ENCODE measurements at regions not wholly inside any gene's neighbourhood (a gene's known extent, or its start where the extent isn't known, plus 50 kb on each side); places are given as distances from the start of the nearest gene placed in this dataset.

DNA sequence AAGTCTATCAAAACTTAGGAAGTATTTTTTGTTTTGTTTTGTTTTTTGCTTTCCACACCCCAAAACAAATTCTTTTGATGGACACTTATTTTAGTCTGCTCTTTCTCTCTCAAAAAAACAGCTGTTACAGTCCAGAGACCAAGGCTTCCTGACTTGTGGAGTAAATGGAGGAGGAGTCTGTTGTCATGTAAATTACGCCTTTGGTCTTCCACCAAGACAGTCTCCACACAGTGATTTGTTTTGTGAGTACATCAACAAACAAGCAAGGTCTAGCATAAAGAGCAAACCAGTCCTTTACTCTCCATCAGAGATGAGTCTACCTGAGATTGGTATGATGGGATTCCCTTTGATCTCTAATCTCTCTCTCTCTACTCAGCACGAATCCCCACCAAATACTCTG lies 588.0 kb upstream of the ARID1B start:
- no peak overlapping the region for H3K4me3 ChIP-seq (ENCODE audit: low read depth, low read length)
- DNase-seq (ENCODE audit: low read depth), result no peak
- TF ChIP-seq, protein P1, sequence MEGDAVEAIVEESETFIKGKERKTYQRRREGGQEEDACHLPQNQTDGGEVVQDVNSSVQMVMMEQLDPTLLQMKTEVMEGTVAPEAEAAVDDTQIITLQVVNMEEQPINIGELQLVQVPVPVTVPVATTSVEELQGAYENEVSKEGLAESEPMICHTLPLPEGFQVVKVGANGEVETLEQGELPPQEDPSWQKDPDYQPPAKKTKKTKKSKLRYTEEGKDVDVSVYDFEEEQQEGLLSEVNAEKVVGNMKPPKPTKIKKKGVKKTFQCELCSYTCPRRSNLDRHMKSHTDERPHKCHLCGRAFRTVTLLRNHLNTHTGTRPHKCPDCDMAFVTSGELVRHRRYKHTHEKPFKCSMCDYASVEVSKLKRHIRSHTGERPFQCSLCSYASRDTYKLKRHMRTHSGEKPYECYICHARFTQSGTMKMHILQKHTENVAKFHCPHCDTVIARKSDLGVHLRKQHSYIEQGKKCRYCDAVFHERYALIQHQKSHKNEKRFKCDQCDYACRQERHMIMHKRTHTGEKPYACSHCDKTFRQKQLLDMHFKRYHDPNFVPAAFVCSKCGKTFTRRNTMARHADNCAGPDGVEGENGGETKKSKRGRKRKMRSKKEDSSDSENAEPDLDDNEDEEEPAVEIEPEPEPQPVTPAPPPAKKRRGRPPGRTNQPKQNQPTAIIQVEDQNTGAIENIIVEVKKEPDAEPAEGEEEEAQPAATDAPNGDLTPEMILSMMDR (IDR thresholded peaks at IDR 0.05; ENCODE audit: insufficient read depth, low read depth, low read length, missing control alignments), result no peak

DNA sequence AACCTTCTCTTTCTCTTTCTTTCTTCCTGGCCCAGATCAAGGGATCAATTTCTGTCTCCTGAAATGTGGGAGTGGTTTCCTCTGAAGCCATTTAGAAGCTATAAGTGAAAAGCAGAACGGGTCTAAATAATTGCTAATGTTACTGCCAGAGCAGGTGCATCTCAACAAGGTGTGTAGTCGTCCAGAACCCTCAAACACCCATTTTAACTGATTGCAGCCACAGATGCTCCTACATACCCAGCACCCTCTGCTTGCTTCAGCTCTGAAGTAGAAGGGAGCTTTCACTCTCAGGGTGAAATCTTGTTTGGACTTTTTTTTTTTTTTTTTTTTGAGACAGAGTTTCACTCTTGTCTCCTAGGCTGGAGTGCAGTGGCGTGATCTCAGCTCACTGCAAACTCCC lies 592.1 kb upstream of the ARID1B start:
- DNase-seq (ENCODE audit: low read depth), result no peak
- TF ChIP-seq, protein P1 (IDR thresholded peaks at IDR 0.05; ENCODE audit: insufficient read depth, low read depth, low read length, missing control alignments), result no peak
- no peak overlapping the region for H3K4me3 ChIP-seq (ENCODE audit: low read depth, low read length)

DNA sequence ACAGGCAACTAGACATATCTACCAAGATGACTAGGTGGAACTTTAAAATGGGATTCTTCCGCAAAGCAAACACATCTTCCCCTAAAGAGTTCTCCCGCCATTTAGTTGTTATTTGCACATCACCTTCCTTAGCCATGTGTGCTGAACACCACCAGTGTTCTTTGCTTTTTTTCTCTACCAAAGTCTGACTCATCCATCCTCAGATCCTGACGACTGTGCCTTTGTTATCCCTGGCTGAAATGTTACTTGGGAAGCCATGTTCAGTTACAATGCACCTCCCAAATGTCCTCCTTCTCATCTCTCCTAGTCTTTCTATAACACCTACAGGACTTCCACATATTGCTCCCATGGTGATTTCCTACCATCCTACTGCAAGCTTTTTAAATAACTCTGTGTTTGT lies 593.5 kb upstream of the ARID1B start:
- H3K4me3 ChIP-seq (ENCODE audit: low read depth, low read length), result no peak overlapping the region
- DNase-seq (ENCODE audit: low read depth), result no peak
- TF ChIP-seq, protein P1 (IDR thresholded peaks at IDR 0.05; ENCODE audit: insufficient read depth, low read depth, low read length, missing control alignments), result no peak

DNA sequence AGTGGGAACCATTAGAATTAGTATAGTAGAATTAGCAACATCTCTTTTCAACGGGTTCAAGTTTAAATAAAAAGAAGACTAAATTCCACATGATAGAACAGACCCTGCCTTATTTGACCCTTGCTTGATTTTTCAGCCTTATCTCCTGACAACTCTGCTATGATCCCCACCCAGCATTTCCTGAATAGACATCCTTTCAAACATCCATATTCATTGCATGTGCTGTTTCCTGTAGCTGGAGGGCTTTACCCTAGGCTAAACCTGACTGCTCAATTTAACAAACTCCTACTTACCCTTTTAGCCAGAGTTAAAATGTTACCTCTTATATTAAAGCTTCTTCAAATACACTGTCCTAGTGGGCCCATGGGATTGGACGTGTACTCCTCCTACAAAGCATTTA lies 594.8 kb upstream of the ARID1B start:
- no peak for DNase-seq (ENCODE audit: low read depth)
- TF ChIP-seq, protein P1 (IDR thresholded peaks at IDR 0.05; ENCODE audit: insufficient read depth, low read depth, low read length, missing control alignments), result no peak

DNA sequence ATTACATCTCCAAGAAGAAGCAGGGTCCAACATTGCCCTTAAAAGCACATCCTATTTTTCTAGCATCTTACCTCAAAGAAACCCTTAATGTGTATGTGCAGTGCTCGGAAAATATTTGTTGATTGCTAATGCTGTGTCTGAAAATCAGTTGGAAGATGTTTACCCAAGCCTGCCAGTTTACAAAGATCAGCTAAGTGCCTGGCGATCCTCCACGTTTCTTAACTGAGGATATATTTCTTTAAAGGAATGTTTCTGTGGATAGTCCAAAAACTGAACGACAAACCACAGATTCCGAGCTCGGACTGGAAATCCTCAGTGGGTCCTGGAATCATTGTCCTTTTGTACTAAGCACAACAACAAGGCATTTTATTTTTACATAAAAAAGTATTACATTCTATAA lies 595.7 kb upstream of the ARID1B start:
- no peak overlapping the region for H3K4me3 ChIP-seq (ENCODE audit: low read depth, low read length)
- no peak for DNase-seq (ENCODE audit: low read depth)
- TF ChIP-seq, protein P1 (IDR thresholded peaks at IDR 0.05; ENCODE audit: insufficient read depth, low read depth, low read length, missing control alignments), result no peak

More for the DNA sequence above, 594.8 kb upstream of the ARID1B start:
- no peak overlapping the region for H3K4me3 ChIP-seq (ENCODE audit: low read depth, low read length)

DNA sequence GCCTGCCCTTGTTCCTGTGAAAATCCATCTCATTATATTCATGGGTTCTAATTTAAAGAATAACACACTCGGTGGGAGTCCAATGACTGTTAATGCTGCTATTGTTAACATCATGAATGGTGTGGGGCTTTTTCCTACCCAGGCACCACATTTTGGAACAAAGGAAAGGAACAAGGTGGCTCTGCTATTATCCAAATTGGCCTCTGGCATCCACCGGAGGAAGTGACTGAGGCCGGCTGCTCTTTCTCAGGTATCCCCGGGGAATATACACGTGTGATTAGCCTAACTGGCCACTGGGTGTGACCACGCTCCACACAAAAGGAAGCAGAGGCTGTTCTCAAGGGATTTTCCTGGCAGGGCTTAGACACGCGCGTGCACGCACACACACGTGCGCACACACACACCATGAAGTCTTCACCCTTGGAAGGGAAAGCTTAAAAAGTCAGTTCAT lies 601.2 kb upstream of the ARID1B start:
- no peak for DNase-seq (ENCODE audit: low read depth)
- H3K4me3 ChIP-seq (ENCODE audit: low read depth, low read length), result no peak overlapping the region
- TF ChIP-seq, protein P1 (IDR thresholded peaks at IDR 0.05; ENCODE audit: insufficient read depth, low read depth, low read length, missing control alignments), result no peak

DNA sequence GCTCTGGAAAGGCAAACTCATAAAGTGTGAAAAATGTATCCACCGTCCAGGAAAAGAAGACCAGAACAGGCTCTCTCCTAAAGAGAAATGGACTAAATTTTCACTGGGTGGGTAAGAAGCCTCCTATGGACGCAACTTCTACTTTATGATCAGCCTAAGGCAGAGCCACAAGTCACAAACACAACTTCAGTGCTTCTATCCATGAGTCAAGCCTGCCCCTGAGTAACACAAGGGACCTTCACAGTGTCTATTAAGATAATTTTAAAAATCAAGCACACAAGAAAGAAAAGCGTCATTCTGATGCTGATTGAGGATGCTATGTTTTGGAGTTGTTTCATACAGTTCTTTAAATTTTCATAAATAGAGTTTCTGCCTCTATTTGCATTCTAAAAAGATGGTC lies 601.7 kb upstream of the ARID1B start:
- H3K4me3 ChIP-seq (ENCODE audit: low read depth, low read length), result no peak overlapping the region
- DNase-seq (ENCODE audit: low read depth), result no peak
- TF ChIP-seq, protein P1 (IDR thresholded peaks at IDR 0.05; ENCODE audit: insufficient read depth, low read depth, low read length, missing control alignments), result no peak
